ENCODE measurements at regions not wholly inside any gene's neighbourhood (a gene's known extent, or its start where the extent isn't known, plus 50 kb on each side); places are given as distances from the start of the nearest gene placed in this dataset.

DNA sequence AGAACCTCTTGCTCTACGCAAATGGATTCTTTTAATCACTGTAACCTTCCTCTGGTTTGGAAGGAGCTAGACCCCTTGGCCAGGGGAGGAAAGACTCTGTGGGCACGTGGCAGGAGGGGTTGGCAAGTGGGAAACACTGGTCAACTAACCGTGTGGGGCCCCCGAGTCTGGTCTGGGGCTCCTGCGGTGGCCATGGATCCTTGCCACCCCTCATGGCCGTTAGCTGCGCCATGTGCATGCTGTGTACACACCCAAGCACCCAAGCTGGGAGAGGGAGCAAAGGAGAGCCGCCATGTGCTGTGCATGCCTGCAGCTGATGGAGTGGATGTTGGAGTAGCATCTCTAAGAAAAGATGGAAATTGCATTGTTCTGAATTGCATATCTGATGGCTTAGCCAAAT, 730.6 kb downstream of the FAM181B start:
- Histone ChIP-seq H3K4me1 (ENCODE audit: control insufficient read depth, insufficient read depth, low read length) (no peaks in the 10 kb centered on the region), H3K36me3 (ENCODE audit: control insufficient read depth, insufficient read depth, low read length) (no peaks in the 10 kb centered on the region), H3K9me3 (ENCODE audit: control insufficient read depth, insufficient read depth, low read length) (no peaks in the 10 kb centered on the region), H3K4me3 (ENCODE audit: low read depth, low read length) (no peak overlapping the region), H3K27me3 (ENCODE audit: control insufficient read depth, insufficient read depth, low read length) (no peaks in the 10 kb centered on the region), H3K27ac (ENCODE audit: low read depth, low read length) (no peak overlapping the region)
- 84% methylated on average over 7 of the region's 8 CpGs for WGBS (ENCODE audit: insufficient coverage)
- no peak for DNase-seq (ENCODE audit: low read depth in 4 of 6, low spot score in 6 of 6)

DNA sequence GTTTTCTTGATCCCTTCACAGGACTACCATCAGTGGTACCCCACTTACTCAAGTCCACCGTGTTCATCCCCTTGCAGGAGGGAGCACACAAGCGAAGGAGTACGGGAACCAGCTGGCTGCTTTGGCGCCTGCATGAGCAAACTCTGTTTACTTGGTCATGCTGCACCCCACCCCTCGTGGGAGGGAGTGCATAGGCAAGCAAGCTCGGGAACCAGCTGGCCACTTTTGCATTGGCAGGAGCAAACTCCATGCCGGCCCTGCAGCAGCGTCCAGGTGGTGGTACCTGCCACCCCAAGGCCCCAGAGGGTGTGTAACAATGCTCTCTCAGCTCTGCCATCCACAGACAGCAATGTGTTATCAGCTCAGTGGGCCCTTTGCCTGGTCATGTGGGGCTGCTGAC, 737.8 kb downstream of the FAM181B start:
- H3K4me3 ChIP-seq (ENCODE audit: low read depth, low read length): no peak overlapping the region
- H3K27me3 ChIP-seq (ENCODE audit: control insufficient read depth, insufficient read depth, low read length): no peaks in the 10 kb centered on the region
- no peaks in the 10 kb centered on the region for H3K36me3 ChIP-seq (ENCODE audit: control insufficient read depth, insufficient read depth, low read length)
- WGBS (ENCODE audit: insufficient coverage): 91% methylated on average over 8 of the region's 8 CpGs
- no peak for DNase-seq (ENCODE audit: low read depth in 4 of 6, low spot score in 6 of 6)
- H3K4me1 ChIP-seq (ENCODE audit: control insufficient read depth, insufficient read depth, low read length): no peaks in the 10 kb centered on the region
- H3K9me3 ChIP-seq (ENCODE audit: control insufficient read depth, insufficient read depth, low read length): no peaks in the 10 kb centered on the region
- no peak overlapping the region for H3K27ac ChIP-seq (ENCODE audit: low read depth, low read length)

DNA sequence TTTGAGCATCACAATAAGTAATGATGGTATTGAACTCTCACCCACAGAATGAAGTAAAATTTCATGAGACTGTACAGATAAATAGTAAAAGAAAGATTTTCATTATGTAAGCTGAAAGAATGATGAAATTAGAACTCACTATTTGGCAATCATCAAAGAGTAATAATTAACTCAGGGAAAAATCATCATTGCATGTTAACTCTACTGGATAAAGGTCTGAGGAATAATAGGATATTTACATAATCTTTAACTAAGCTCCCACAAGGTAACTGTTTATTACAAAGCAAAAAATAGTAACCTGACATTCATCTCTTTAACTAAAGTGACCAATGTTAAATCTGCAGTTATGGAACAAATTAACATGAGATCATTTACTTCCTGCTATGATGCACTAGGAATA, 739.9 kb downstream of the FAM181B start:
- Histone ChIP-seq H3K4me1 (ENCODE audit: control insufficient read depth, insufficient read depth, low read length) (no peaks in the 10 kb centered on the region), H3K27me3 (ENCODE audit: control insufficient read depth, insufficient read depth, low read length) (no peaks in the 10 kb centered on the region), H3K4me3 (ENCODE audit: low read depth, low read length) (no peak overlapping the region), H3K27ac (ENCODE audit: low read depth, low read length) (no peak overlapping the region), H3K36me3 (ENCODE audit: control insufficient read depth, insufficient read depth, low read length) (no peaks in the 10 kb centered on the region), H3K9me3 (ENCODE audit: control insufficient read depth, insufficient read depth, low read length) (no peaks in the 10 kb centered on the region)
- no peak for DNase-seq (ENCODE audit: low read depth in 4 of 6, low spot score in 6 of 6)

DNA sequence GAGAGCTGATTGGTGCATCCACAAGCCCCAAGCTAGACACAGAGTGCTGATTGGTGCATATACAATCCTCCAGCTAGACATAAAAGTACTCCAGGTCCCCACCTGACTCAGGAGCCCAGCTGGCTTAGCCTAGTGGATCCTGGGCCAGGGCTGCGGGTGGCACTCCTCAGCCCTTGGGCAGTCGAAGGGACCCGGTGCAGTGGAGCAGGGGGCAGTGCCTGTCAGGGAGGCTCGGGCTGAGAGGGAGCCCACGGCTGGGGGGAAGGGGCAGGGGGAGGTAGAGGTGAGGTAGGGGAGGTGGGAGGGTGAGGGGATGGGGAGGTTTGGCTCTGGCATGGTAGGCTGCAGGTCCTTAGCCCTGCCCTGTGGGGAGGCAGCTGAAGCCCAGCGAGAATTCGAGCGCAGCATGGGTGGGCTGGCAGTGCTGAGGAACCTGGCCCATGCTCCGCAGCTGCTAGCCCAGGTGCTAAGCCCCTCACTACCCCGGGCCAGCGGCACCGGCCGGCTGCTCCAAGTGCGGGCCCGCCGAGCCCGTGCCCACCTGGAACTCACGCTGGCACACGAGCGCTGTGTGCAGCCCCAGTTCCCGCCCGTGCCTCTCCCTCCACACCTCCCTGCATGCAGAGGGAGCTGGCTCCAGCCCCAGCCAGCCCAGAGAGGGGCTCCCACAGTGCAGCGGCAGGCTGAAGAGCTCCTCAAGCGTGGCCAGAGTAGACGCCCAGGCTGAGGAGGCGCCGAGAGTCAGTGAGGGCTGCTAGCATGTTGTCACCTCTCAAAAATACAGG, 742.8 kb downstream of the FAM181B start:
- Histone ChIP-seq H3K27me3 (ENCODE audit: control insufficient read depth, insufficient read depth, low read length) (no peaks in the 10 kb centered on the region), H3K9me3 (ENCODE audit: control insufficient read depth, insufficient read depth, low read length) (peaks cover 1% of the 10 kb centered on the region), H3K4me3 (ENCODE audit: low read depth, low read length) (no peak overlapping the region), H3K4me1 (ENCODE audit: control insufficient read depth, insufficient read depth, low read length) (no peaks in the 10 kb centered on the region), H3K36me3 (ENCODE audit: control insufficient read depth, insufficient read depth, low read length) (no peaks in the 10 kb centered on the region), H3K27ac (ENCODE audit: low read depth, low read length) (no peak overlapping the region)
- 97% methylated on average over 27 of the region's 27 CpGs for WGBS (ENCODE audit: insufficient coverage)
- DNase-seq (ENCODE audit: low read depth in 4 of 6, low spot score in 6 of 6): no peak

DNA sequence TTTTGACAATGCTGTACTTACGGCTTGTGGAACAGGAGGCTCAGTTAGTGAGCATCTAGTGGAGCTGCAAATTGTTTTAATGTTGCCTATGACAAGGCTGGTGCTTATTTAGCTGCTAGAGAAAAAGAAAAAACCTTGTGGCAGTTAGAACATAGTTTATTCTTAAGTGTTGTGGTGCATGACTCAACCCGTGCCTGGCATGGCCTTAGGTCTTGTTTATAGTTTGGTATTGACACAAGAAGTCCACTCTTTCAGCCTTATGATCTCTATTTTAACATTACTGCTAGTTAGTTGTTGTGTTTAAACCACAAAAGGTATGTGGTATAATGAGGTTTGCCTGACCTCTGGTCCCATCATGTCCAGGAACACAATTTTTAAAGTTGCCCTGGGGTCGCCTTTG, 744.6 kb downstream of the FAM181B start:
- H3K27me3 ChIP-seq (ENCODE audit: control insufficient read depth, insufficient read depth, low read length): no peaks in the 10 kb centered on the region
- H3K4me1 ChIP-seq (ENCODE audit: control insufficient read depth, insufficient read depth, low read length): no peaks in the 10 kb centered on the region
- no peak overlapping the region for H3K4me3 ChIP-seq (ENCODE audit: low read depth, low read length)
- WGBS (ENCODE audit: insufficient coverage): 67% methylated on average over 1 of the region's 3 CpGs
- DNase-seq (ENCODE audit: low read depth in 4 of 6, low spot score in 6 of 6): no peak
- no peaks in the 10 kb centered on the region for H3K36me3 ChIP-seq (ENCODE audit: control insufficient read depth, insufficient read depth, low read length)
- no peak overlapping the region for H3K27ac ChIP-seq (ENCODE audit: low read depth, low read length)
- peaks cover 1% of the 10 kb centered on the region for H3K9me3 ChIP-seq (ENCODE audit: control insufficient read depth, insufficient read depth, low read length)

DNA sequence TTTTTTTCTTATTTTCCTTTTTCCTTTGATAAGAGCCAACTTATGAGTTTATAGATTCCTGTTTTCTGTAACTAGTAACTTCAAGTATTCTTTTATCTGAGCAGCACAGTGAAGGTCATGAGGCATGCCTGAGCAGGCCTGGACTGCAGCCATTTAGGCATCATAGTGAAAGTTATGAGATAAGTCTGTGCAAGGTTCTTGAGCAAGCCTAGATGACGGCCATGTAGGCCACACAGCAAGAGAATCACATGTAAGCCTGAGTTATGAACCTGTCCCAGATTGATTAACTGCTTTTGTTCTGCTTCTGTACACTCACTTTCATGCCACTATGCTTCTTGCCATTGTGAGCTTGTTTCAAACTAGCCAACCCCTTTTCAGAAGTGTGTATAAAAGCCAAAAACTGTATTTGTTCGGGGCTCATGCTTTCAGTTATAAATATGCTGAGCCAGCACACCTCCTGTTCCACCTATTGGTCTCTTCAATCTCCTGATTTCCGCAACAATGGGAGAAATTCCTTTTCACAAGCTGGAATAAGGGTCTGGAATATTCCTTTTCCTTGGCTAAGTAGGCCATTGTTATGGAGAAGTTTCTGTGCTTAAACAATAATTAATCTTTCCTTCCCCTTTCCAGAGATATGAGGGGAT, 745.7 kb downstream of the FAM181B start:
- WGBS (ENCODE audit: insufficient coverage): 56% methylated on average over 1 of the region's 3 CpGs
- peak in 1 of 6 donors; percentile 16 for DNase-seq (ENCODE audit: low read depth in 4 of 6, low spot score in 6 of 6)

DNA sequence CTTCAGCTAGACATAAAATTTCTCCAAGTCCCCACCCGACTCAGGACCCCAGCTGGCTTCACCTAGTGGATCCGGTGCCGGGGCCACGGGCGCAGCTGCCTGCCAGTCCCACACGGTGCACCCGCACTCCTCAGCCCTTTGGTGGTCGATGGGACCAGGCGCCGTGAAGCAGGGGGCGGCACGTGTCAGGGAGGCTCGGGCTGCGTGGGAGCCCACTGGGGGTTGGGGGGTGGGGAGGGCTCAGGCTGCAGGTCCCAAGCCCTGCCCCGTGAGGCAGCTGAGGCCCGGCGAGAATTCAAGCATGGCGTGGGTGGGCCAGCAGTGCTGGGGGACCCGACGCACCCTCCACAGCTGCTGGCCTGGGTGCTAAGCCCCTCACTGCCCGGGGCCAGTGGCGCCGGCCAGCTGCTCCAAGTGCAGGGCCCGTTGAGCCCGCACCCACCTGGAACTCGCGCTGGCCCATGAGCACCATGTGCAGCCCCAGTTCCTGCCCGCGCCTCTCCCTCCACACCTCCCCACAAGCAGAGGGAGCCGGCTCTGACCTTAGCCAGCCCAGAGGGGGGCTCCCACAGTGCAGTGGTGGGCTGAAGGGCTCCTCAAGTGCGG, 747.0 kb downstream of the FAM181B start:
- Histone ChIP-seq H3K27ac (ENCODE audit: low read depth, low read length) (no peak overlapping the region), H3K9me3 (ENCODE audit: control insufficient read depth, insufficient read depth, low read length) (peaks cover 1% of the 10 kb centered on the region), H3K4me3 (ENCODE audit: low read depth, low read length) (no peak overlapping the region), H3K36me3 (ENCODE audit: control insufficient read depth, insufficient read depth, low read length) (no peaks in the 10 kb centered on the region), H3K27me3 (ENCODE audit: control insufficient read depth, insufficient read depth, low read length) (no peaks in the 10 kb centered on the region), H3K4me1 (ENCODE audit: control insufficient read depth, insufficient read depth, low read length) (no peaks in the 10 kb centered on the region)
- WGBS (ENCODE audit: insufficient coverage): 90% methylated on average over 31 of the region's 31 CpGs
- DNase-seq (ENCODE audit: low read depth in 4 of 6, low spot score in 6 of 6): no peak

More for the DNA sequence above, 745.7 kb downstream of the FAM181B start:
- peaks cover 1% of the 10 kb centered on the region for H3K9me3 ChIP-seq (ENCODE audit: control insufficient read depth, insufficient read depth, low read length)
- no peaks in the 10 kb centered on the region for H3K27me3 ChIP-seq (ENCODE audit: control insufficient read depth, insufficient read depth, low read length)
- H3K4me3 ChIP-seq (ENCODE audit: low read depth, low read length): no peak overlapping the region
- H3K36me3 ChIP-seq (ENCODE audit: control insufficient read depth, insufficient read depth, low read length): no peaks in the 10 kb centered on the region
- no peak overlapping the region for H3K27ac ChIP-seq (ENCODE audit: low read depth, low read length)
- H3K4me1 ChIP-seq (ENCODE audit: control insufficient read depth, insufficient read depth, low read length): no peaks in the 10 kb centered on the region

DNA sequence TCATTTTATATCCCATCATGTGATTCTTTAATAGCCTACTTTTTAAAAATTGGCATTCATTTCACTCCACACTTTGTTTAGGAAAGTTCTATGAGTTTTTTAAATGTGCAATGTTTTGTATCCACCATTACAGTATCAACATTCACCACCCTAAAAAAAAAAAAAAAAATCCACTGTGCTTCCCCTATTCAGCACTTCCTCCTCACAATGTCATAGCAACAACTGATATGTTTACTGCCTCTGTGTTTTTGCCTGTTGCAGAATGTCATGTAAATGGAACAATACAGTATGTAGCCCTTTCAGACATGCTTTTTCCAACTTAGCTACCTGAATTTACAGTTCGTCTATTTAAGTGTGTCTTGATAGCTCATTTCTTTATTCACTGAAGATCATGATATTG, 754.2 kb downstream of the FAM181B start:
- no peaks in the 10 kb centered on the region for H3K36me3 ChIP-seq (ENCODE audit: control insufficient read depth, insufficient read depth, low read length)
- WGBS (ENCODE audit: insufficient coverage): no CpG with 5 or more reads among the region's 1 CpG
- no peak for DNase-seq (ENCODE audit: low read depth in 4 of 6, low spot score in 6 of 6)
- no peak overlapping the region for H3K27ac ChIP-seq (ENCODE audit: low read depth, low read length)
- H3K4me3 ChIP-seq (ENCODE audit: low read depth, low read length): no peak overlapping the region
- no peaks in the 10 kb centered on the region for H3K27me3 ChIP-seq (ENCODE audit: control insufficient read depth, insufficient read depth, low read length)
- H3K9me3 ChIP-seq (ENCODE audit: control insufficient read depth, insufficient read depth, low read length): no peaks in the 10 kb centered on the region
- H3K4me1 ChIP-seq (ENCODE audit: control insufficient read depth, insufficient read depth, low read length): no peaks in the 10 kb centered on the region

DNA sequence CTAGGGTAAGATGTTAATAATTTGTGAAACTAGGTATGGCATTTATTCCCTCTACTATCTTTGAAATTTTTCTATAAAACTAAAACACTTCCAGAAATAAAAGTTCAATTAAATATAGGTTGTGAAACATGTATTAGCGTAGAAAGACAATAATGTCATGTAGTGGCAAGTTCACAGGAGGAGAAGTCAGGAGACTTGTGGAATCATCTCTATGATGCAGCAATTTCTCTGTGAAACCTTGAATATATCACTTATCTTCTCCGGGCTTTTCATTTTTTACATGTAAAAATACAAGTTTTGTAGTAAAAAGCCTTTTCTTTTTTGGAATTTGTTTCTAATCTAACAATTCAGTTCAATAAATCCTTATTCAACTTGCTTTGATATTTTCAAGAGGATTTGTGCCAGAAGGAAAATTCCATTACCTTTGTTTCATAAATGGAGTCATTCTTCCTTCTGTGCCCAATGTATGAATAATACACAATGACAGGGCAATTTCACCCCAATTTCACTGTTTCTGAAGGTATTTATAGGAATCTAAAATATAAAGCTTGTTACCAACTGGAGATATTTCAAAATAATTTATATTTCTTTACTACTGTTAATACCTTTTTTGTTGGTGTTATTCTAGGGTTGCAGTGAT, 758.3 kb downstream of the FAM181B start:
- no peaks in the 10 kb centered on the region for H3K9me3 ChIP-seq (ENCODE audit: control insufficient read depth, insufficient read depth, low read length)
- no CpG with 5 or more reads among the region's 2 CpGs for WGBS (ENCODE audit: insufficient coverage)
- no peak for DNase-seq (ENCODE audit: low read depth in 4 of 6, low spot score in 6 of 6)
- no peaks in the 10 kb centered on the region for H3K36me3 ChIP-seq (ENCODE audit: control insufficient read depth, insufficient read depth, low read length)
- no peak overlapping the region for H3K27ac ChIP-seq (ENCODE audit: low read depth, low read length)
- H3K27me3 ChIP-seq (ENCODE audit: control insufficient read depth, insufficient read depth, low read length): no peaks in the 10 kb centered on the region
- no peaks in the 10 kb centered on the region for H3K4me1 ChIP-seq (ENCODE audit: control insufficient read depth, insufficient read depth, low read length)
- H3K4me3 ChIP-seq (ENCODE audit: low read depth, low read length): no peak overlapping the region

Data from spinal cord (tissue), 9 donors.